ENCODE measurements at regions not wholly inside any gene's neighbourhood (a gene's known extent, or its start where the extent isn't known, plus 50 kb on each side); places are given as distances from the start of the nearest gene placed in this dataset.

- TF ChIP-seq CTCF (IDR thresholded peaks at IDR 0.05; ENCODE audit: insufficient read depth, low read depth, low read length): no peak
- DNase-seq (ENCODE audit: low read depth): no peak
- POLR2A ChIA-PET: no interaction called here
- CTCF ChIA-PET: interaction anchor here (0.5 to 2.1 kb wide), 4 partner anchors 9 to 35 kb away, joined by 3 to 7 read pairs (median 4); no protein-coding TSS in a partner anchor
- Histone ChIP-seq H3K27me3 (ENCODE audit: control insufficient read depth, insufficient read depth, low read length) (no peaks in the 10 kb centered on the region), H3K4me3 (ENCODE audit: low read depth, low read length) (no peak overlapping the region), H3K36me3 (ENCODE audit: control insufficient read depth, insufficient read depth, low read length) (no peaks in the 10 kb centered on the region)
These were observed 158.2 kb downstream of the SPRY1 start for GRCh38 chr4:123554801-123555232.

GRCh38 chr4:123555233-123555806 is 158.7 kb downstream of the SPRY1 start:
- CTCF ChIA-PET: interaction anchor here (0.5 to 2.1 kb wide), 4 partner anchors 8 to 36 kb away, joined by 3 to 7 read pairs (median 4); no protein-coding TSS in a partner anchor
- Histone ChIP-seq H3K27me3 (ENCODE audit: control insufficient read depth, insufficient read depth, low read length) (no peaks in the 10 kb centered on the region), H3K4me3 (ENCODE audit: low read depth, low read length) (no peak overlapping the region), H3K36me3 (ENCODE audit: control insufficient read depth, insufficient read depth, low read length) (no peaks in the 10 kb centered on the region)
- no peak for TF ChIP-seq CTCF (IDR thresholded peaks at IDR 0.05; ENCODE audit: insufficient read depth, low read depth, low read length)
- POLR2A ChIA-PET: no interaction called here
- DNase-seq (ENCODE audit: low read depth): no peak

GRCh38 chr4:123555807-123556273 is 159.2 kb downstream of the SPRY1 start:
- no peaks in the 10 kb centered on the region for H3K36me3 ChIP-seq (ENCODE audit: control insufficient read depth, insufficient read depth, low read length)
- no peak overlapping the region for H3K4me3 ChIP-seq (ENCODE audit: low read depth, low read length)
- peak; percentile 38 for DNase-seq (ENCODE audit: low read depth)
- no peaks in the 10 kb centered on the region for H3K27me3 ChIP-seq (ENCODE audit: control insufficient read depth, insufficient read depth, low read length)
- POLR2A ChIA-PET: no interaction called here
- CTCF ChIA-PET: interaction anchor here (1.1 kb wide), 1 partner anchor 36 kb away, joined by 3 read pairs; no protein-coding TSS in a partner anchor
- TF ChIP-seq CTCF (IDR thresholded peaks at IDR 0.05; ENCODE audit: insufficient read depth, low read depth, low read length): no peak

GRCh38 chr4:123556526-123556925 is 159.9 kb downstream of the SPRY1 start:
- H3K27me3 ChIP-seq (ENCODE audit: control insufficient read depth, insufficient read depth, low read length): no peaks in the 10 kb centered on the region
- no peaks in the 10 kb centered on the region for H3K36me3 ChIP-seq (ENCODE audit: control insufficient read depth, insufficient read depth, low read length)
- no peak for DNase-seq (ENCODE audit: low read depth)
- ChIA-PET POLR2A (no interaction called here), CTCF (no interaction called here)
- TF ChIP-seq CTCF (IDR thresholded peaks at IDR 0.05; ENCODE audit: insufficient read depth, low read depth, low read length): no peak
- no peak overlapping the region for H3K4me3 ChIP-seq (ENCODE audit: low read depth, low read length)

GRCh38 chr4:123557857-123558536 is 161.4 kb downstream of the SPRY1 start:
- TF ChIP-seq CTCF (IDR thresholded peaks at IDR 0.05; ENCODE audit: insufficient read depth, low read depth, low read length): no peak
- Histone ChIP-seq H3K36me3 (ENCODE audit: control insufficient read depth, insufficient read depth, low read length) (no peaks in the 10 kb centered on the region), H3K27me3 (ENCODE audit: control insufficient read depth, insufficient read depth, low read length) (no peaks in the 10 kb centered on the region), H3K4me3 (ENCODE audit: low read depth, low read length) (no peak overlapping the region)
- POLR2A ChIA-PET: interaction anchor here (0.6 kb wide), 2 partner anchors 327 to 389 kb away, joined by 3 to 12 read pairs; no protein-coding TSS in a partner anchor
- DNase-seq (ENCODE audit: low read depth): no peak
- CTCF ChIA-PET: interaction anchor here (0.6 kb wide), 2 partner anchors 414 to 438 kb away, joined by 3 read pairs; no protein-coding TSS in a partner anchor
